ENCODE measurements at regions not wholly inside any gene's neighbourhood (a gene's known extent, or its start where the extent isn't known, plus 50 kb on each side); places are given as distances from the start of the nearest gene placed in this dataset.

- DNase-seq = no peak
- H3K4me1 ChIP-seq = no peaks in the 10 kb centered on the region
- TF ChIP-seq POLR2A (IDR thresholded peaks at IDR 0.05) (no peak), CTCF (IDR thresholded peaks at IDR 0.05) (no peak)
Measured at GRCh38 chr20:7378864-7379605, 561.2 kb downstream of the HAO1 start.

GRCh38 chr20:7379621-7380220 is 560.5 kb downstream of the HAO1 start:
- H3K4me3 ChIP-seq = no peak overlapping the region
- no peaks in the 10 kb centered on the region for H3K36me3 ChIP-seq
- TF ChIP-seq CTCF (IDR thresholded peaks at IDR 0.05) (no peak), POLR2A (IDR thresholded peaks at IDR 0.05) (no peak)
- no peak for DNase-seq
- H3K4me1 ChIP-seq = no peaks in the 10 kb centered on the region
- no peaks in the 10 kb centered on the region for H3K27me3 ChIP-seq
- no peaks in the 10 kb centered on the region for H3K9me3 ChIP-seq
- no peak overlapping the region for H3K27ac ChIP-seq

More at GRCh38 chr20:7378864-7379605, 561.2 kb downstream of the HAO1 start:
- H3K4me3 ChIP-seq = no peak overlapping the region
- H3K27me3 ChIP-seq = no peaks in the 10 kb centered on the region
- no peaks in the 10 kb centered on the region for H3K36me3 ChIP-seq
- H3K27ac ChIP-seq = no peak overlapping the region
- H3K9me3 ChIP-seq = no peaks in the 10 kb centered on the region

GRCh38 chr20:7383216-7383615 is 557.0 kb downstream of the HAO1 start:
- no peaks in the 10 kb centered on the region for H3K9me3 ChIP-seq
- no peak for TF ChIP-seq POLR2A (IDR thresholded peaks at IDR 0.05)
- TF ChIP-seq CTCF (IDR thresholded peaks at IDR 0.05) = no peak
- no peak overlapping the region for H3K27ac ChIP-seq
- no peaks in the 10 kb centered on the region for H3K27me3 ChIP-seq
- no peak overlapping the region for H3K4me3 ChIP-seq
- no peak for DNase-seq
- no peaks in the 10 kb centered on the region for H3K4me1 ChIP-seq
- H3K36me3 ChIP-seq = no peaks in the 10 kb centered on the region

- Histone ChIP-seq H3K36me3 (no peaks in the 10 kb centered on the region), H3K9me3 (no peaks in the 10 kb centered on the region), H3K4me3 (no peak overlapping the region), H3K4me1 (no peaks in the 10 kb centered on the region), H3K27ac (no peak overlapping the region), H3K27me3 (no peaks in the 10 kb centered on the region)
- DNase-seq = no peak
- TF ChIP-seq CTCF (IDR thresholded peaks at IDR 0.05) (no peak), POLR2A (IDR thresholded peaks at IDR 0.05) (no peak)
Measured at GRCh38 chr20:7387638-7388193, 552.5 kb downstream of the HAO1 start.

GRCh38 chr20:7389216-7389615 is 551.0 kb downstream of the HAO1 start:
- H3K4me1 ChIP-seq = no peaks in the 10 kb centered on the region
- H3K27me3 ChIP-seq = no peaks in the 10 kb centered on the region
- no peaks in the 10 kb centered on the region for H3K9me3 ChIP-seq
- no peak overlapping the region for H3K27ac ChIP-seq
- no peak for DNase-seq
- no peak for TF ChIP-seq POLR2A (IDR thresholded peaks at IDR 0.05)
- no peak for TF ChIP-seq CTCF (IDR thresholded peaks at IDR 0.05)
- no peak overlapping the region for H3K4me3 ChIP-seq
- H3K36me3 ChIP-seq = no peaks in the 10 kb centered on the region

All from Peyer's patch (tissue), 4 donors.